MM.1S (cell line): ENCODE measurements at regions not wholly inside any gene's neighbourhood (a gene's known extent, or its start where the extent isn't known, plus 50 kb on each side); places are given as distances from the start of the nearest gene placed in this dataset.

Experiments used
- DNase-seq: peaks from one replicate; pipeline ENCODE4 v3.0.0-alpha.2; 2015
- H2AFZ ChIP-seq: fragments of 300-600 bp; sonication (generic); 2 replicates; pipeline ENCODE4 v1.6.0; 2016; ENCODE audit warnings: antibody characterized with exemption, low read length
- H3F3A ChIP-seq: fragments of 300-600 bp; sonication (generic); 2 replicates; pipeline ENCODE4 v1.6.1; 2016; ENCODE audit warnings: mild to moderate bottlenecking, antibody characterized with exemption, low read length, moderate library complexity, mixed read lengths; ENCODE audit not compliant: insufficient read depth
- H3K27ac ChIP-seq: fragments of 300-600 bp; sonication (generic); 2 replicates; pipeline ENCODE4 v1.5.1; 2016; ENCODE audit warnings: mild to moderate bottlenecking, low read length
- H3K27me3 ChIP-seq: fragments of 300-600 bp; sonication (generic); replicated peaks from 2 replicates; pipeline ENCODE4 v1.6.0; 2016; ENCODE audit warnings: low read length; ENCODE audit not compliant: insufficient read depth
- H3K36me3 ChIP-seq: fragments of 300-600 bp; sonication (generic); replicated peaks from 2 replicates; pipeline ENCODE4 v1.6.1; 2016; ENCODE audit warnings: mild to moderate bottlenecking, low read length, mixed read lengths; ENCODE audit not compliant: insufficient read depth
- H3K4me1 ChIP-seq: fragments of 300-600 bp; sonication (generic); 2 replicates; pipeline ENCODE4 v1.6.1; 2016; ENCODE audit warnings: low read length, mixed read lengths
- H3K4me2 ChIP-seq: fragments of 300-600 bp; sonication (generic); 2 replicates; pipeline ENCODE4 v1.6.0; 2016; ENCODE audit warnings: low read depth, low read length
- H3K4me3 ChIP-seq: fragments of 300-600 bp; sonication (generic); 2 replicates; pipeline ENCODE4 v1.5.1; 2016; ENCODE audit warnings: low read length, mixed read lengths
- H3K79me2 ChIP-seq: fragments of 300-600 bp; sonication (generic); 2 replicates; pipeline ENCODE4 v1.6.1; 2016; ENCODE audit warnings: mixed run types, low read length, mixed read lengths
- H3K9ac ChIP-seq: fragments of 300-600 bp; sonication (generic); 2 replicates; pipeline ENCODE4 v1.6.1; 2016; ENCODE audit warnings: low read length, mixed read lengths
- H3K9me2 ChIP-seq: fragments of 300-600 bp; sonication (generic); replicated peaks from 2 replicates; pipeline ENCODE4 v1.6.1; 2016; ENCODE audit warnings: mild to moderate bottlenecking, low read length, mixed read lengths; ENCODE audit not compliant: insufficient read depth
- H3K9me3 ChIP-seq: fragments of 300-600 bp; sonication (generic); replicated peaks from 2 replicates; pipeline ENCODE4 v1.6.1; 2016; ENCODE audit warnings: mild to moderate bottlenecking, low read length, mixed read lengths; ENCODE audit not compliant: insufficient read depth
- H4K20me1 ChIP-seq: fragments of 300-600 bp; sonication (generic); 2 replicates; pipeline ENCODE4 v1.6.1; 2016; ENCODE audit warnings: mild to moderate bottlenecking, low read length, moderate library complexity, mixed read lengths; ENCODE audit not compliant: insufficient read depth
- EZH2 ChIP-seq: fragments of 300-600 bp; sonication (generic); optimal IDR thresholded peaks from 2 replicates; pipeline ENCODE3; 2017; ENCODE audit warnings: low read depth, mild to moderate bottlenecking, antibody characterized with exemption, low read length, mixed read lengths
- EZH2phosphoT487 ChIP-seq: fragments of 300-600 bp; sonication (generic); IDR thresholded peaks from 2 replicates; pipeline ENCODE4 v1.6.1; 2018; ENCODE audit warnings: antibody characterized with exemption, low read length
- TF ChIP-seq, protein P1 (sequence below): fragments of 300-600 bp; sonication (generic); IDR thresholded peaks from 2 replicates; pipeline ENCODE4 v1.5.1; 2016; ENCODE audit warnings: antibody characterized with exemption, low read length, mixed read lengths

DNA sequence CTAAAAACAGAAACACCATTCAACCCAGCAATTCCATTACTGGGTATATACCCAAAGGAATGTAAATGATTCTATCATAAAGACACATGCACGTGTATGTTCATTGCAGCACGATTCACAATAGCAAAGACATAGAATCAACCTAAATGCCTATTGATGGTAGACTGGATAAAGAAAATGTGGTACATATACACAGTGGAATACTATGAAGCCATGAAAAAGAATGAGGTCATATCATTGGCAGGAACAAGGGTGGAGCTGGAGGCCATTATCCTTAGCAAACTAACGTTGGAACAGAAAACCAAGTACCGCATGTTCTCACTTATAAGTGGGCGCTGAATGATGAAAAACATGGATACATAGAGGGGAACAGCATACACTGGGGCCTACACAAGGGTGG is 77.2 kb upstream of the MYOCD start:
- no peak for DNase-seq

DNA sequence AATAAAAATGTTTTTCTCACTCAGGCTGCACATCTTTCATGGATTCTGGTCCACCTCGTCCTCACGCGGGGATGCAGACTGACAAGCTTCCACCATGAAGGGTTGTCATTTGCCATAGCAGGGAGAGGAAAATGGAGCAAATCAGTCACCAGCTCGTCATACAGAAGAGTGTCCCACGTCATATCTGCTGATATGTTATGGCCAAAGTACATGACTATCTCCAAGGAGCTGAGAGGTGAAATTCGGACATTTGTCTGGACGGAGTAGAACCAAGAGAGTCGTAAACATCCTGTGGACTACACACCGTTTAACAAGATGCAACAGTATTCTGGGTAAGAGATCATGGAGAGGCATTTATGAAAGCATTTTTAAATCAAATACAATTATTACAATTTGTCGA is 75.3 kb upstream of the MYOCD start:
- Histone ChIP-seq H2AFZ (no peak overlapping the region), H3K27me3 (no peaks in the 10 kb centered on the region), H3K79me2 (no peaks in the 10 kb centered on the region), H3K4me3 (no peak overlapping the region), H3K9ac (no peak overlapping the region), H3F3A (no peaks in the 10 kb centered on the region), H3K9me3 (no peaks in the 10 kb centered on the region), H3K4me2 (no peak overlapping the region), H3K36me3 (no peaks in the 10 kb centered on the region), H3K27ac (no peak overlapping the region), H3K4me1 (no peaks in the 10 kb centered on the region), H4K20me1 (no peaks in the 10 kb centered on the region), H3K9me2 (no peaks in the 10 kb centered on the region)
- no peak for TF ChIP-seq EZH2
- TF ChIP-seq, protein P1, sequence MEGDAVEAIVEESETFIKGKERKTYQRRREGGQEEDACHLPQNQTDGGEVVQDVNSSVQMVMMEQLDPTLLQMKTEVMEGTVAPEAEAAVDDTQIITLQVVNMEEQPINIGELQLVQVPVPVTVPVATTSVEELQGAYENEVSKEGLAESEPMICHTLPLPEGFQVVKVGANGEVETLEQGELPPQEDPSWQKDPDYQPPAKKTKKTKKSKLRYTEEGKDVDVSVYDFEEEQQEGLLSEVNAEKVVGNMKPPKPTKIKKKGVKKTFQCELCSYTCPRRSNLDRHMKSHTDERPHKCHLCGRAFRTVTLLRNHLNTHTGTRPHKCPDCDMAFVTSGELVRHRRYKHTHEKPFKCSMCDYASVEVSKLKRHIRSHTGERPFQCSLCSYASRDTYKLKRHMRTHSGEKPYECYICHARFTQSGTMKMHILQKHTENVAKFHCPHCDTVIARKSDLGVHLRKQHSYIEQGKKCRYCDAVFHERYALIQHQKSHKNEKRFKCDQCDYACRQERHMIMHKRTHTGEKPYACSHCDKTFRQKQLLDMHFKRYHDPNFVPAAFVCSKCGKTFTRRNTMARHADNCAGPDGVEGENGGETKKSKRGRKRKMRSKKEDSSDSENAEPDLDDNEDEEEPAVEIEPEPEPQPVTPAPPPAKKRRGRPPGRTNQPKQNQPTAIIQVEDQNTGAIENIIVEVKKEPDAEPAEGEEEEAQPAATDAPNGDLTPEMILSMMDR = no peak
- no peak for TF ChIP-seq EZH2phosphoT487
- DNase-seq = no peak

More for the DNA sequence above, 77.2 kb upstream of the MYOCD start:
- H3K36me3 ChIP-seq = no peaks in the 10 kb centered on the region
- no peak overlapping the region for H3K4me3 ChIP-seq
- no peaks in the 10 kb centered on the region for H3K79me2 ChIP-seq
- no peaks in the 10 kb centered on the region for H3K9me3 ChIP-seq
- no peaks in the 10 kb centered on the region for H3F3A ChIP-seq
- no peak overlapping the region for H2AFZ ChIP-seq
- H4K20me1 ChIP-seq = no peaks in the 10 kb centered on the region
- H3K27ac ChIP-seq = no peak overlapping the region
- TF ChIP-seq, protein P1 = no peak
- TF ChIP-seq EZH2phosphoT487 (no peak), EZH2 (no peak)
- no peaks in the 10 kb centered on the region for H3K4me1 ChIP-seq
- H3K4me2 ChIP-seq = no peak overlapping the region
- H3K9ac ChIP-seq = no peak overlapping the region
- H3K9me2 ChIP-seq = no peaks in the 10 kb centered on the region
- H3K27me3 ChIP-seq = no peaks in the 10 kb centered on the region

DNA sequence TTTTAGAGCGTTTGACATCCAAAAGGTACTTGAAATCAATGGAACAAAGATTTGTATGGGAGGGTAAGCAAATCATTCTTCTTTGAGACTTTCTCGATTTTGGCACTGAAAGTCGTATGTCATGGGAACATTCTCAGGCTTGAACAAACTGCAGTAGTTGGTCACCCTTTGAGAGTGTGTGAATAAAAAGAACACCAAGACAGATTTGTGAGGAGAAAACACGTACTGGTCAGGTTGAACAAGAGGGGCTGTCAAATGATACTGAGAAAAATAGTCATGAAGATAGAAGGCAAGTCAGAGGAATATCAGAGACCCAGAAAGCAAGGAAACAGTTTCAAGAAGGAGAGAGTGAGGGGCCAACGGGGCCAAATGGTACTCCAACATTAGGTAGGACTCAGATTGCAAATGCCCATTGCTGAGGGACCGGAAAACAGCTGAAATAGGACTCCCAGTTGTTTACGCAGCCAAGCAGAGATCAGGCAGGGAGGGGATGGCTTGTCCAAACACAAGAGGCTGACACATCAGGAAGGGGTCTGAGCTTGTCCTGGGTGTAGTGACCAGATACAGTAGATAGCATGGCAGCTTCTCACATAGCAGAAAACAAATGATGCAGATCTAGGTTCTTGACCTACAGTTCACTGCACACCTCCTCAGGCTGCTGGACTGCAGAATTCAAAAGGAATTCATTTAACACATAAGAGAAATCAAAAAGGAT is 74.5 kb upstream of the MYOCD start:
- H3K36me3 ChIP-seq = no peaks in the 10 kb centered on the region
- H3K27me3 ChIP-seq = no peaks in the 10 kb centered on the region
- no peaks in the 10 kb centered on the region for H3K4me1 ChIP-seq
- H3K9me3 ChIP-seq = no peaks in the 10 kb centered on the region
- no peaks in the 10 kb centered on the region for H4K20me1 ChIP-seq
- no peaks in the 10 kb centered on the region for H3K9me2 ChIP-seq
- H3K9ac ChIP-seq = no peak overlapping the region
- H3F3A ChIP-seq = no peaks in the 10 kb centered on the region
- H3K4me2 ChIP-seq = no peak overlapping the region
- TF ChIP-seq EZH2phosphoT487 (no peak), EZH2 (no peak)
- TF ChIP-seq, protein P1 = no peak
- no peak for DNase-seq
- H2AFZ ChIP-seq = no peak overlapping the region
- H3K4me3 ChIP-seq = no peak overlapping the region
- no peaks in the 10 kb centered on the region for H3K79me2 ChIP-seq
- H3K27ac ChIP-seq = no peak overlapping the region
